Fibroblast of pulmonary artery (primary cell): ENCODE measurements at regions not wholly inside any gene's neighbourhood (a gene's known extent, or its start where the extent isn't known, plus 50 kb on each side); places are given as distances from the start of the nearest gene placed in this dataset.
"Not testable (repeated sequence)": the region's sequence is repeated elsewhere in the genome, so short reads cannot be mapped to it uniquely, and the experiment has no call there.

Source experiments
- DNase-seq: peaks from one replicate; pipeline ENCODE4 v3.0.0-alpha.2; 2010; ENCODE audit warnings: low read depth
- H3K4me3 ChIP-seq: replicated peaks from 2 replicates; pipeline ENCODE4 v1.5.1; 2011; ENCODE audit warnings: low read depth, mild to moderate bottlenecking, control low read depth, low read length, moderate library complexity
- CTCF ChIP-seq: IDR thresholded peaks from 2 replicates; pipeline ENCODE4 v1.5.1; 2011; ENCODE audit warnings: mild to moderate bottlenecking, control low read depth, low read length, inconsistent platforms; ENCODE audit errors: missing control alignments

DNA sequence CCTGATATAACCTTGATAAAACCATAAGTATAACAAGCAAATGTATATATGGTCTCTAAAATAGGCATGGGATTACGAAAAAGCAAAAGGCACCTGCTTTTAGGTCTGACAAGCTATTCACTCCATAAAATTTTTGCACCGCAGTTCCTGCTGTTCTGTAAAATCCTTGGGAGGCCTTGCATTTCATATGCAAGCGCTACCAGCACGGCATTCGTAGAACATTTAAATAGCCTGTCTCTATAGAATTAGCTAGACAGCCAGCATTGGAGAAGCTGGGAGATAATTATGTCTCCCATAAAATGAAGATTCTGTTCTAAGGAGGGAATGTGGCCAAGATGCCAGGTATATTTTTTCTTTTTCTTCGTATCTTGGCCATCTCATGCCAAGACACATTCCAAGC lies 64.5 kb upstream of the ATXN1 start:
- TF ChIP-seq CTCF, result no peak
- H3K4me3 ChIP-seq, result no peak overlapping the region
- no peak for DNase-seq

- no peak overlapping the region for H3K4me3 ChIP-seq
- TF ChIP-seq CTCF, result no peak
- no peak for DNase-seq
These were observed 63.8 kb upstream of the ATXN1 start for GRCh38 chr6:16824845-16825685.

DNA sequence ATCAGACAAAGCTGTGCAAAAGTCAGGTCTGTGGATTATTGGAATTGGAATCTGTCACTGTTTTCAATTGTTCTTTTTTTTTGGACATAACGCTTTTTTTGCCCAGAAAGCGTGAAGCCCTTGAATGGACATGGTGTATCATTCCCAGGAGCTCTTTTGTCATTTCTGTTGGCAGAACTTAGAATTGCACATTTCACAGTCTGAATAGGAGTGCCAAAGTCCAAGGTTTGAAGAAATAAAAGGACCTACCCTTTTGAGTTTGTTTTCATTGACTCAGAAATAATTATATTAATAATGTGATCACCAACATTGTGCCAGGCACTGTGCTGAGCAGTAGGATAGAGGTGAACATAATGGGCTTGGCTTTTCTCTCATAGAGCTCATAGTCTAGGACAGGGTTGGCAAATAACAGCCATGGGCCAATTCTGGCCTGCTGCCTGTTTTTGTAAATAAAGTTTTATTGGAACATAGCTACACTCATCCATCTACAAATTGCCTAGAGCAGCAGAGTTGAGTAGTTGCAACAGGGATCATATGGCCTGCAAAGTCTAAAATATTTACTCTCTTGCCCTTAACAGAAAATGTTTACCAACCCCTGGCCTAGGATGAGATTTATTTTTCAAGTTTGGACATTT lies 62.6 kb upstream of the ATXN1 start:
- TF ChIP-seq CTCF, result no peak
- H3K4me3 ChIP-seq, result no peak overlapping the region
- no peak for DNase-seq

DNA sequence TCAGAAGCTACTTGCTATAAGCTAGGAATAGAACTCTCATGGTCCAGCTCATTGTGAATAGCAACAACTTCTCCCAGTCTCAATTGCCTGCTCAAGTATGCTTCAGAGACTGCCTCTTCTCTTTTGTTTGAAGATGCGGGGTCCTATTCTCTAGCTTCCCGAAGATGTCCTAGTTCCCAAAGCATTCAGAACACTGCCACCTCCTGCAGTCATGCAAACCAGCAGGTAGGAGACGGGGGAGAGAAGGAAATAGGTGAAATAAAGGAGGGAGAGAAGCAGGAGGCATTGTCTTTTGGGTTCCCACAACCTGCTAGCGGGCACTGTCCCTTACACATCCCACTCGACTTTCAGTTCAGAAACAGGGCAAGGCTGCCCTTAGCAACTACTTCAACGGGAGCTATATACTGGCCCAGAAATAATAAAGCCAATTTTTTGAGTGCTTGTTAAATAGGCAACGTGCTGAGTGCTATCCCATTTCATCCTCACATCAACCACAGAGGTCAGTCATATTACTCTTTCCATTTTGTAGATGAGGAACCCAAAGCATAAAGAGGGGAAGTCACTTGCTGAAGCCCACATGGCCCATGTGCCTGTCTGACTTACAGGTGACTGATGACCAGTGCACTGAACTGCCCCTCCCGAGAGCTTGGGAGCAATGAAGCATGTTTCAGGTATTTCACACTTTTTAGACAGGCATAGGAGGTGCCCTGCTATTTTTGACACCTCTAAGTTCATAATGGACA lies 61.9 kb upstream of the ATXN1 start:
- DNase-seq, result no peak
- TF ChIP-seq CTCF, result no peak
- no peak overlapping the region for H3K4me3 ChIP-seq

DNA sequence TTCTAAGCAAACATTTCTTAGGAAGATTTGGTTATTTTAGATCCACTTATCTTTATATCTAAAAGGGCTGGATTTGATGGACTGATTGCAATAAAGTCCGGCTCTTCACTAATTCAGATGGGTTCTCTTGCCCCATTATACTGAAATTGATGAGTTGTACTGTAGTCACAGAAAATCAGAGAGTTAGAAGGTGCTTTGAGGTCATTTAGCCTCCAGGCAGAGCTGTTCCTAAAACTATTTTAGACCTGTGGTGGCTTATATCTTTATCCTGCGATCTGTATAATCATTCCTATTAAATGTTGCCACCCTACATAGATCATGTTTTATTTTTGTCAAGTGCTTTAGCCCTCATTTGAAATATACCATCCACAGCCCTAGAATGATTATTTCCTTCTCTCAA lies 61.3 kb upstream of the ATXN1 start:
- no peak for TF ChIP-seq CTCF
- DNase-seq, result no peak

DNA sequence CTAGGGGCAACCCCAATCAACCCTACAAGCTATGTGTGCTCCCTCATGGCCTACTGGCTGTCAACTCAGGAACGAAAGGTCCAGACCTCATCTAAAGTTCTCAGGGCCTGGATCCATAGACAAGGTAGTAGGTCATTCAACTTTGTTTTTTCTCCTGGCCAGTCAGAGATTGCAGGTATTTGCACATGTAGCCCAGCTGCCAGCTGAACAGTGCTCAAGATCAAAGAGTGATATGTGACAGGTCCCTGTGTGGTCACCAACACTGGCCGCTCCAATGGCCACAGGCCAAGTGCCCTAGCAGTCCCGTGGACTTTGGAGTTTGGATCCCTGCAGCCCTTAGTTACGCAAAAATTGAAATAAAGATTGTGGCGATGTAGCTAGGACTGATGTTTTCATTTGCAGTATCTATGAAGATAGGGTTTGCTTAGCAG lies 60.6 kb upstream of the ATXN1 start:
- no peak for TF ChIP-seq CTCF
- H3K4me3 ChIP-seq, result no peak overlapping the region
- no peak for DNase-seq

More for the DNA sequence above, 61.3 kb upstream of the ATXN1 start:
- H3K4me3 ChIP-seq, result no peak overlapping the region

DNA sequence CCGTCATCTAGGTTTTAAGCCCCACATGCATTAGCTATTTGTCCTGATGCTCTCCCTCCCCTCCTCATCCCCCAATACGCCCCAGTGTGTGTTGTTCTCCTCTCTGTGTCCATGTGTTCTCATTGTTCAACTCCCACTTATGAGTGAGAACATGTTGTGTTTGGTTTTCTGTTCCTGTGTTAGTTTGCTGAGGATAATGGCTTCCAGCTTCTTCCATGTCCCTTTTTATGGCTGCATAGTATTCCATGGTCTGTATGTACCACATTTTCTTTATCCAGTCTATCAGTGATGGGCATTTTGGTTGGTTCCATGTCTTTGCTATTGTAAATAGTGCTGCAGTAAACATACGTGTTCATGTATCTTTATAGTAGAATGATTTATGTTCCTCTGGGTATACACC lies 59.0 kb upstream of the ATXN1 start:
- H3K4me3 ChIP-seq, DNase-seq: not testable (repeated sequence)
